GM19351 (cell line): ENCODE measurements at regions not wholly inside any gene's neighbourhood (a gene's known extent, or its start where the extent isn't known, plus 50 kb on each side); places are given as distances from the start of the nearest gene placed in this dataset.

Experiments
- ATAC-seq: cut with Tn5 transposase; IDR thresholded peaks from one replicate; pipeline ENCODE4 v1.9.1; 2021; ENCODE audit warnings: mild to moderate bottlenecking, moderate library complexity; ENCODE audit not compliant: unreplicated experiment

- no peak for ATAC-seq
These were observed 197.3 kb upstream of the PODXL start for GRCh38 chr7:131753620-131754222.

DNA sequence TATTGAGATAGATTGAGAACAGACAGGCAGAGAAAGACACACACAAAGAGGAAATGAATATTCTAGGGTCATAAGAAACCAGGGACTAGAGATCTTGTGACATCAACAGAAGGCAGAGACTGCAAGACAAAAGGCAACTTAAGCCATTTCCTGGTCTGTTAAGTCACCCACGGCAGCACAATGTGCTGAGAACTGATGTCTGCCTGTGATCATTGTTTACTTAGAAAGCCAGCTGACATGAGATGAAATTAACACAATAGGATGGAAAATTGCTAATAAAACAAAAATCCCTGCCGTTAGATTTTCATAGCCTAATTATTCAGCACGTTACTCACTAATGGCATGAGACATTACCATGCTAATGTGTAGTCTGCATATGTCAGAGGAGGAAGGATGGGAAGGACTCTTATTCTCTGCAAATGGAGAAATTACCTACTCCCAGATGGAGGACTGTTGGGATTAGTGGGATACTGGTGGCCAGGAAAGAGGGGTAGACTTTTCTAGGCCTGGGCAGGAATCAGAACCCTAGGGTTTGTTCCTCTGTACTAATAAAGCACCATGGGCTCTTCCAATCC, 191.3 kb upstream of the PODXL start:
- ATAC-seq, result no peak

DNA sequence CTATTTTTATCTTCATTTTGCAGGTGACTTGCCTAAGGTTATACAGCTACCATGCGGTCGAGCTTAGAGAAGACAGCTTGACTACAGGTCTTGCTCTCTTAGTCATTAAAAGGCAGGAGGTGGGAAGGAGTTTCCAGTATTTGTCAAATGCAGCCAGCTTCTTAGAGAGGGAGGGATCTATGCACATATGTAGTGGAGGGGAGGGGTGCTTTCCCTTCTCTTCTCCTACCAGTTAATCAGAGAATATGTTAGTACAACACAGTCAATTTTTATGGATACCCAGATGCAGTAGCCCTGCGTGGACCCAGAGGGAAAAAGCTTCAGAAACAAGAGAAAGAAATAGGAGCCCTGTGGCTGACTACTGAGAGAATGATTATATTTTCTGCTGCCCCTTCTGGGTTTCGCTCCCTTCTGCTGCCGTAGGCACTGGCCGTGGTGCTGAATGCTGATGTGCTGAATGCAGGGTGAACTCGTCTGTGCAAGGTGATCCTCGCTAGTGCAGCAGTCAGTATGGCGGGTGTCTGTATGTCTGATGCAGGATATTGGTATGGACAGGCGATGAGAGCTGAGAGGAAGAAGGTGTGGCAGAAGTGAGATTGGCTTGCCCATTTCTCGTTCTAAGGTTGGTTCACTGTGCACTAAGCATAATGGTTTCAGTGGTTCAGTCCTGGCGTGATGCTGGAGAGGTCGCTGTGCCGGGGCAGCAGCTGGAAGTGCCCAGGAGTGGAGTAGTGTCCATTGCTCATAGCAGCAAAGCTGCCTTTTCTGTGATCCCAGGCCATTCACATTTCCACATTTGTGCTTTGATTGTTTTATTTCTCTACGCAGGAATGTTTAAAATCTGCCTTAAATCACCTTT, 189.2 kb upstream of the PODXL start:
- ATAC-seq, result no peak

DNA sequence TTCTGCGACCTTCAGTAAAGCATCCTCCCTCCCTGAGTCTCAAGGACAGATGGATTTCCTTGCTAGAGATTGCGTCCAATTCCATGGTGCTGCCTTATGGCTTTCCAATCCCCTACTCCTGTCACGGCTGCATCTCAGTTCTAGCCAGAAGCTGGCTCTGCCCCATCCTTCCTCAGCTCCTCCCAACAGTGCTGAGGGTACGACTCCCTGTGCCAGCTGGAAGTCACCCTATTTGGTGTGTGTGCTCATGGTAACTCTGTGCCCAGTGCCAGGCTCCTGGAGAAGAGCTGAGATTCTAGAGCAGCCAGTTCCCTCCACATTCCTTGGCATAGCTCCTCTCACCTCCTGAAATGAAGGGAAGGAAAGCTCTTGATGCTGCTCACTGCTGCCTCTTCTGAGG, 185.0 kb upstream of the PODXL start:
- ATAC-seq, result no peak

DNA sequence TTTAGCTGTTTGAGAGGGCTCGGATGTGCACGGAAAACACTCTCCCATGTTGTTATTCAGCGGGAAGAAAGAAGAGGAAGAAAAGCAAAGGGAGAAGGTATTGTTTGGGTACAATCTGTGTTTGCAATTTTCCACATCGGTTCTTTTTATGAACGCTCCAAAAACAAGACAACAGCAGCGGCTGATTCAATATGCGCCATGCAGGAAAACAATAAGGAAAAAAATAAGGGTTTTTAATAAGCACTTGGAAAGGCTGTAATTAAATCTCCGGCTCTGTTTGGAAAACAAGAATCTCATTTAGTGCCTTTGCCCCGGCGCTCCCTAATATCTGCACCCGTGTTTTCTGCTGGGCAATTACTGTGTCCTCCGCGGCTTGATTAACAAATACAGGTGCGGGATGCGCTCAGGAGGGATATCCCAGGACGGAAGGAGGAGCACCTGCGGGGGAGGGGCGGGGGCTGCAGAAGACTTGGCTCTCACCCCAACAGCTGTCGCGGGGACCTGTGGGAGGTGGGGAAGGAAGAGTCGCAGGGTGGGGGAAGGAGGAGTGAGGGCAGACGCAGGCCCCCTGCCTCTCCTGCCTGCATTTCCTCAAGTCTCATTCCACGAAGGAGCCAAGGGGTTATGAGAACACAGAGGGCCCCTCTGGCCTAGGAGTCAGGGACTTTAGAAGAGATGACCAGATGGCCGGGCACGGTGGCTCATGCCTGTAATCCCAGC, 181.5 kb upstream of the PODXL start:
- ATAC-seq, result no peak

DNA sequence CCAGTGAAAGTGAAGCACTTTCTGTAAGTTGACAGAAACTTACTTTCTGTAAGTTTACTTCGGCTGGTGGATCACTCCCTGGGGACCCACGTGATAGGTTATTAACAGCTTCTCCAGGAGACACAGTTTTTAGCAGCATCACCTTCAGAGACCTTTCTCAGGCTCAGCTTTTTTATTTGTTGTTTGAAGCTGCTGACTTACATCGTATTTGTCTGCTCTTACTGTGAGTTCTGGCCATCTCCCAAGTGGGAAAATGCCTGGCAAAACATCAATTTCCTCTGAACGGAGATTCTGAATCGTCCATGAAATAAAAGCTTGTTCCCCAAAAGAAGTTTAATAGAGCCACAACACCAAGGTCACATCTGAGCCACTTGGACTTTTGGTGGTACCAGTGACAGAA, 178.7 kb upstream of the PODXL start:
- ATAC-seq, result no peak

- ATAC-seq, result no peak
These were observed 177.2 kb upstream of the PODXL start for GRCh38 chr7:131733604-131734003.

GRCh38 chr7:131727189-131727588, 170.8 kb upstream of the PODXL start:
- no peak for ATAC-seq

- ATAC-seq, result no peak
These were observed 170.3 kb upstream of the PODXL start for GRCh38 chr7:131726686-131727085.

GRCh38 chr7:131726031-131726430, 169.6 kb upstream of the PODXL start:
- ATAC-seq, result no peak

- ATAC-seq, result no peak
These were observed 168.4 kb upstream of the PODXL start for GRCh38 chr7:131724776-131725345.

DNA sequence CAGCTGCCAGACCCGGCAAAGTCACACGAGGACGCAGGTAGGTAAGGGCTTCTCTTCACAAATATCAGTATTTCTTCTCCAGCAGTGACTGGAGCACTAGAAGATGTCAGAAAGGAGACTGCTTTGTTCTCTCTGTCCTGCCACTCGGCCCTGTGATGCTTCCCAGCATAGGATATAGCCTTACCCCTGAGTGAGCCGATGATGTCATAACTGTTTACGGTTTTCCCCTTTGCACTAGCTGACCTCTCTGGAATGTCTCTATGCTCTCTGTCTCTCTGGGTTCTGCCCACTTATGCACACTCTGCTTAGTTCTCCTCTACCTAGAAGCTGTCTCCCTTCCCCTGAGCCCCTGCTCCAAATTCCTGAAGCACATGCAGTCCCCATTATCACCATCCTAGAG, 167.5 kb upstream of the PODXL start:
- ATAC-seq, result no peak

GRCh38 chr7:131722371-131722770, 165.9 kb upstream of the PODXL start:
- no peak for ATAC-seq

- ATAC-seq, result no peak
These were observed 165.2 kb upstream of the PODXL start for GRCh38 chr7:131721660-131722059.

DNA sequence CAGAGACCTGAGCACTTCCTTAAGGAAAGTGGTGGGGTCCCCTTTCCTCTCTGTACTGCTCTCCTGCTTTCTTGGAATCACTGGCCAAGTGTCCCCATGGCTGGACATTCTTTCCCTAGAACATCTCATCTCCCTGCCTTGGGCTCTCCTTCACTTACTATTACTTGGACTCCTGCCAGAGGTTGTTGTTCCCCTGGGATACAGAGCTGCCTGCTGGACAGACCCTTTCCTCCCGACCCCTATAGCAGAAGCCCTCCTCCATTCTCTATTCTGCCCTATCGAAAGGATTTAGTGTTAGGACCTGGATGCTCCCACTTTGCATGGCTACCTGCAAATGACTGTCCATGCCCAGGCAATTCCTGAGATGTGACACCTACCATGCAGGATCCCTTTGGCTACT, 164.3 kb upstream of the PODXL start:
- no peak for ATAC-seq

- no peak for ATAC-seq
These were observed 160.8 kb upstream of the PODXL start for GRCh38 chr7:131717181-131717580.

DNA sequence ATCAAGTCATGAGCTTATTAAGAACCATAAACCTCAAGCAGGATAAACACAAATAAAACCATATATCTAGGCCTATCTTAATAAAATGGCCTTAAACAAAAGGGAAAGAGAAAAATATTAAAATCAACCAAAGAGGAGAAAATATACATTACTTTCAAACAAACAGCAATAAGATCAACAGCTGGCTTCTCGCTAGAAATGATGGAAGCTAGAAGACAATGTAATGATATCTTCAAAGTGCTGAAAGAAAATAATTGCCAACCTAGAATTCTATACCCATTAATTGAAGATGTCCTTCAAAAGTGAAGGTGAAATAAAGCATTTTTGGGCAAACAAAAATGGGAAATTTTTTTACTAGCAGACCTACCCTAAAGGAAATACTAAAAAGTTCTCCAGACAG, 142.9 kb upstream of the PODXL start:
- no peak for ATAC-seq

DNA sequence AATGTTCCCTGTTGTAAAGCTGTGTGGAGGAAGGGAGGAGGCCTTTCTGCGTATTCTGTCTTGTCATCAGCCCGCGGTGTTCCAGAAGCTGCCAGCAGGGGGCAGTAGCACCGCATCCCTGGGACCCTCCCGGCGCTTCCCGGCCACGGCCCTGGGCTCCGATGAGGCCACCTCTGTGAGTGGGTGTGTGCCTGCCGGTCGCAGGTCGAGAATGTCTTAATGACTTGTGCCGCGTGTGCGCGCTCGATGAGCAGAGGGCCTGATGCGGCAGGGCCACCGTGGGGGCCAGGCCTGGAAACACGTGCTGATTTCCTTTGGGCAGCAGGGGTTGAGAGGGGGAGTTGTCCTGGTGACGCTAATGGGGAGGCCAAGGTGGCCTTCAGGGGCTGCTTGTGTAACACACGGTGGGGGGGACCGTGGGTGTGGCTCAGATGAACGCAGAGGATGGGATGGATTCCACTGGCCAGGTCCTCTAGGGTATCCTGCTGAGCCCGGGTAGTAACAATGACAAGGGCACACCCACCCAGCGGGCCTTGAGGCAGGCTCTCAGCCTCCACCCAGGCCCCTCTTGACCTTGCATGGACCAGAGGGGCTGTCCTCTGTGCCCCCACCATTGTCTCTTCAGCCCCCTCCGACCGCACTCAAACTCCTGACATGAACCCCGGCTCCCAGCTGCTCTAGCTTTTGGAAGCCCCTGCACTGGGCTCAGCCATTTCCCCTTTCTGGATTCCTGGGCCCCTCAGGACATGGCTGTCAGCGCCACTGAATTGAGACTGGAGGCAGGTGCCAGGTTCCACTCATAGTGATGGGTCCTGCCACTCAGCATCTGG, 135.9 kb upstream of the PODXL start:
- peak; percentile 64 for ATAC-seq

- no peak for ATAC-seq
These were observed 135.2 kb upstream of the PODXL start for GRCh38 chr7:131691454-131692130.

DNA sequence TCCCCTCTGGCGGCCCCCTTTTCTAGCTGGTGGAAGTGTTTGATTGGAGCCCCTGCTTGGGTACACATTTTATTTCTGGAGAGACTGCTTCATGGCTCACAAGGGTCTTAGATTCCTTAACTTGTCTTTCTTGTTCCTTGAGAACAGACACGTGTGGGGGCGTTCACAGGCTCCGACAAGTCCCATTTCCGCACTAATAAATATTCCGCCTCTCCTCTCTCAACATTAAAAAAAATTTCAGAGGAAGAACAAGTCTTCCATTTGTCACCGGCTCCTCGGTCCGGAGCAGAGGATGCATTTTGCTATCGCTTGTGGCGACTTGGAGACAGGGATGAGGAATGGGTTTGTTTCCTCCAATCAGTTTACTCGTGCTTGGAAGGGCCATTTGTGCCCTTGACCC, 134.0 kb upstream of the PODXL start:
- ATAC-seq, result no peak
